Neuronal stem cell (in vitro differentiated cells): ENCODE measurements at regions not wholly inside any gene's neighbourhood (a gene's known extent, or its start where the extent isn't known, plus 50 kb on each side); places are given as distances from the start of the nearest gene placed in this dataset.

Source experiments
- DNase-seq: peaks from one replicate; pipeline ENCODE4 v3.0.0-alpha.2; 2013; ENCODE audit warnings: low spot score
- H2AFZ ChIP-seq: one replicate; pipeline ENCODE4 v1.6.1; 2013; ENCODE audit warnings: mild to moderate bottlenecking, low read length, inconsistent platforms
- H2AK5ac ChIP-seq: 2 replicates; pipeline ENCODE4 v1.6.1; 2013; ENCODE audit warnings: low read depth, mild to moderate bottlenecking, inconsistent platforms, low read length, moderate library complexity, mixed read lengths
- H2BK120ac ChIP-seq: 2 replicates; pipeline ENCODE4 v1.6.1; 2013; ENCODE audit warnings: low read depth, mild to moderate bottlenecking, inconsistent platforms, low read length, moderate library complexity, mixed read lengths
- H2BK12ac ChIP-seq: one replicate; pipeline ENCODE4 v1.6.1; 2013; ENCODE audit warnings: low read length, inconsistent platforms
- H2BK15ac ChIP-seq: 2 replicates; pipeline ENCODE4 v1.6.1; 2013; ENCODE audit warnings: mild to moderate bottlenecking, low read length, inconsistent platforms, mixed read lengths
- H2BK5ac ChIP-seq: one replicate; pipeline ENCODE4 v1.6.1; 2013; ENCODE audit warnings: inconsistent platforms, mild to moderate bottlenecking, low read length, moderate library complexity
- H3K14ac ChIP-seq: one replicate; pipeline ENCODE4 v1.6.1; 2013; ENCODE audit warnings: low read length, inconsistent platforms
- H3K18ac ChIP-seq: 2 replicates; pipeline ENCODE4 v1.6.1; 2013; ENCODE audit warnings: low read length, inconsistent platforms
- H3K23ac ChIP-seq: 2 replicates; pipeline ENCODE4 v1.6.1; 2013; ENCODE audit warnings: low read depth, mild to moderate bottlenecking, mixed read lengths, low read length, inconsistent platforms; ENCODE audit not compliant: poor library complexity
- H3K27ac ChIP-seq: replicated peaks from 3 replicates; pipeline ENCODE4 v1.5.1; 2013; ENCODE audit warnings: low read length, inconsistent platforms
- H3K27me3 ChIP-seq, 3 experiments: 2 replicates each; pipeline ENCODE4 v1.6.1; 2013; ENCODE audit warnings: low read length in 3 of 3, mild to moderate bottlenecking in 2 of 3, inconsistent platforms in 1 of 3, low read depth in 1 of 3, mixed read lengths in 1 of 3, moderate library complexity in 1 of 3; ENCODE audit not compliant: control insufficient read depth in 3 of 3, insufficient read depth in 3 of 3
- H3K36me3 ChIP-seq, 2 donors: replicated peaks in 1 of 2; 2 replicates each; pipeline ENCODE4 v1.6.1; 2013; ENCODE audit warnings: low read length in 2 of 2; ENCODE audit not compliant: control insufficient read depth in 2 of 2, insufficient read depth in 2 of 2
- H3K4ac ChIP-seq: 2 replicates; pipeline ENCODE4 v1.6.1; 2013; ENCODE audit warnings: inconsistent platforms, mild to moderate bottlenecking, low read length, moderate library complexity
- H3K4me1 ChIP-seq, 2 donors: 1 replicate in 1 of 2; 2 replicates in 1 of 2; pipeline ENCODE4 v1.6.1; 2013; ENCODE audit warnings: low read length in 2 of 2, low read depth in 1 of 2; ENCODE audit not compliant: control insufficient read depth in 2 of 2, insufficient read depth in 1 of 2
- H3K4me2 ChIP-seq: one replicate; pipeline ENCODE4 v1.6.1; 2013; ENCODE audit warnings: mild to moderate bottlenecking, low read length, inconsistent platforms; ENCODE audit not compliant: insufficient read depth, poor library complexity, severe bottlenecking
- H3K4me3 ChIP-seq, 2 donors: 2 replicates each; pipeline ENCODE4 v1.5.1; 2013; ENCODE audit warnings: low read length in 2 of 2, mild to moderate bottlenecking in 2 of 2, inconsistent platforms in 1 of 2, moderate library complexity in 1 of 2
- H3K79me1 ChIP-seq: one replicate; pipeline ENCODE4 v1.6.1; 2013; ENCODE audit warnings: low read depth, mild to moderate bottlenecking, inconsistent platforms, low read length, moderate library complexity
- H3K9ac ChIP-seq: one replicate; pipeline ENCODE4 v1.6.1; 2013; ENCODE audit warnings: mild to moderate bottlenecking, low read depth, low read length, inconsistent platforms; ENCODE audit not compliant: poor library complexity
- H3K9me3 ChIP-seq, 2 donors: replicated peaks in 1 of 2; 2 replicates each; pipeline versions ENCODE3 to v1.6.1; 2013; ENCODE audit warnings: low read length in 2 of 2, mild to moderate bottlenecking in 2 of 2, inconsistent platforms in 1 of 2, low read depth in 1 of 2, mixed read lengths in 1 of 2, moderate library complexity in 1 of 2; ENCODE audit not compliant: control insufficient read depth in 2 of 2, insufficient read depth in 1 of 2
- H4K8ac ChIP-seq: one replicate; pipeline ENCODE4 v1.6.1; 2013; ENCODE audit warnings: low read depth, mild to moderate bottlenecking, inconsistent platforms, low read length, moderate library complexity
- H4K91ac ChIP-seq: one replicate; pipeline ENCODE4 v1.6.1; 2013; ENCODE audit warnings: low read length, low read depth, mild to moderate bottlenecking, inconsistent platforms; ENCODE audit not compliant: poor library complexity
- WGBS, 2 donors: extraction: QIAGEN DNeasy Blood & Tissue Kit; methylation state at CpG; one replicate each; pipeline ENCODE4 v1.1.7; 2013; ENCODE audit warnings: missing lambda C conversion rate in 2 of 2, mixed read lengths in 1 of 2; ENCODE audit not compliant: insufficient read length in 2 of 2, insufficient replicate concordance in 1 of 2; ENCODE audit errors: extremely low coverage in 2 of 2; 5-methylcytosine and 5-hydroxymethylcytosine counted together

DNA sequence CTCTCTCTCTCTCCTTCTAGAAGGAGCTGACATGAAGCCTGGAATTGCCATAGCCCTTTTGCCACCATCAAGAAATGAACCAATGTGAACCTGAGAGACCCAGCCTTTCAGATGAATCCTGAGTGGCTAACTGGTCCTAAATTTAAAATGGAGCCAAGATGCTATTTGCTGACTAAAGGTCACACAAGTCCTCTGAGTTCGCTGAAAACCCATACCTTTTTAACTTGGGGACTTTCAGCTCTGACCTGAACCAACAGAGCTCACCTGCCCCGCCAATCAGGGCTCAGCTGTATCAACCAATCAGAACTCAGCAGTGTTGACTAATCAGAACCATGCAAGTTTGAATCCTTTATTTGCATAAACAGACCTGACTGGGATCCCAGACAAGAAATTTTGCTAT lies 70.3 kb upstream of the MDM1 start:
- no peak overlapping the region for H4K8ac ChIP-seq
- H4K91ac ChIP-seq, result no peak overlapping the region
- DNase-seq, result no peak
- H3K79me1 ChIP-seq, result no peaks in the 10 kb centered on the region
- no peak overlapping the region for H2BK120ac ChIP-seq
- H2BK15ac ChIP-seq, result no peak overlapping the region
- no peaks in the 10 kb centered on the region for H3K9me3 ChIP-seq
- no peak overlapping the region for H3K4me2 ChIP-seq
- H3K27ac ChIP-seq, result no peak overlapping the region
- H2BK5ac ChIP-seq, result no peak overlapping the region
- no peak overlapping the region for H3K9ac ChIP-seq
- peaks cover 0 to 3% (median 0%) of the 10 kb centered on the region in 3 experiments for H3K27me3 ChIP-seq
- no peak overlapping the region for H3K23ac ChIP-seq
- H3K14ac ChIP-seq, result no peak overlapping the region
- H2AK5ac ChIP-seq, result no peak overlapping the region
- no CpG with 5 or more reads among the region's 2 CpGs for WGBS, 2 donors
- H3K18ac ChIP-seq, result no peak overlapping the region
- H3K4ac ChIP-seq, result no peak overlapping the region
- H3K36me3 ChIP-seq, result no peaks in the 10 kb centered on the region
- H3K4me3 ChIP-seq, result no peak overlapping the region
- H3K4me1 ChIP-seq, result no peaks in the 10 kb centered on the region
- no peak overlapping the region for H2BK12ac ChIP-seq
- H2AFZ ChIP-seq, result no peak overlapping the region

DNA sequence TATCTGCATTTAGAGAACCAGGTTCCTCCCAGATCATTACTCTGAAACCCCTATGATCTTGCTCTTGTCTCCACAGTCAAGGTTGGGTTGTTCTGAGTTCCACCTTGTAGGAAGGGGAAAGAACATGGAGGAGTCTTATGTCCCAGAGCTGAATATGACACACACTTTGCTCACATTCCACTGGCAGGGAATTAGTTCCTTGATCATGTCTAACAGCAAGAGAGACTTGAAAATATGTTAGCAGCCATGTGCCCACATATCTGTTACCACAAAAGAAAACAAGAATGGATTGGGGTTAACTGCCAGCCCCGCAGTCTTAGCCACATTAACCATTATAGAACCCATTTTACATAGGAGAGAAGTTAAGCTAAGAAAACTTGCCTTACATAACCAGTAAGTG lies 71.1 kb upstream of the MDM1 start:
- Histone ChIP-seq H2BK5ac (no peak overlapping the region), H3K4me3 (no peak overlapping the region), H3K18ac (no peak overlapping the region), H3K23ac (no peak overlapping the region), H4K91ac (no peak overlapping the region), H2AFZ (no peak overlapping the region), H3K14ac (no peak overlapping the region), H3K27ac (no peak overlapping the region), H2BK120ac (no peak overlapping the region), H3K27me3 (peaks cover 0 to 3% (median 0%) of the 10 kb centered on the region in 3 experiments), H3K9ac (no peak overlapping the region), H3K4ac (no peak overlapping the region), H3K9me3 (no peaks in the 10 kb centered on the region), H2AK5ac (no peak overlapping the region), H4K8ac (no peak overlapping the region), H3K36me3 (no peaks in the 10 kb centered on the region), H3K79me1 (no peaks in the 10 kb centered on the region), H2BK12ac (no peak overlapping the region), H3K4me1 (no peaks in the 10 kb centered on the region), H2BK15ac (no peak overlapping the region), H3K4me2 (no peak overlapping the region)
- no CpG with 5 or more reads among the region's 1 CpG for WGBS, 2 donors
- no peak for DNase-seq

DNA sequence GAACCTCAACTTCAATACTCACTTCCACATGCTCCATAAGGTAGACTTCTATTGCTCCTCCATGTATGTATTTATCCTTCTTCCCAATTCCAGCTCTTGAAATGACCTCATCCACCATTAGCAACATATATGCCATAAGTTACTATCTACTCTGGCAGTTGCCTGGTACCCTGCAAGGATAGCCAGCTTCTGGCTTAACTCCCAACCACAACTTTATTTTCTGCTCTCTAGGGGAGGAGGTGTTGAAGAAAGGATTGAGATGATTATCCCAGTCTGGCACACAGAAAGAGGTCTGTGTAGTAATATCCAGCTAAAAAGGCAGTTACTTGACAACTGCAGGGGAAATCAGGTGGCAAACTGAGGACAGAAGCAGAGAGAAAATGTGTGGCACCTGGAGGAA lies 71.5 kb upstream of the MDM1 start:
- Histone ChIP-seq H3K27ac (no peak overlapping the region), H3K79me1 (no peaks in the 10 kb centered on the region), H2BK15ac (no peak overlapping the region), H3K23ac (no peak overlapping the region), H2AFZ (no peak overlapping the region), H4K8ac (no peak overlapping the region), H3K27me3 (peaks cover 0 to 3% (median 0%) of the 10 kb centered on the region in 3 experiments), H3K4me1 (no peaks in the 10 kb centered on the region), H3K9me3 (no peaks in the 10 kb centered on the region), H2BK5ac (no peak overlapping the region), H3K4ac (no peak overlapping the region), H2BK120ac (no peak overlapping the region), H3K14ac (no peak overlapping the region), H2BK12ac (no peak overlapping the region), H3K18ac (no peak overlapping the region), H2AK5ac (no peak overlapping the region), H4K91ac (no peak overlapping the region), H3K4me3 (no peak overlapping the region), H3K36me3 (no peaks in the 10 kb centered on the region), H3K9ac (no peak overlapping the region), H3K4me2 (no peak overlapping the region)
- no peak for DNase-seq

DNA sequence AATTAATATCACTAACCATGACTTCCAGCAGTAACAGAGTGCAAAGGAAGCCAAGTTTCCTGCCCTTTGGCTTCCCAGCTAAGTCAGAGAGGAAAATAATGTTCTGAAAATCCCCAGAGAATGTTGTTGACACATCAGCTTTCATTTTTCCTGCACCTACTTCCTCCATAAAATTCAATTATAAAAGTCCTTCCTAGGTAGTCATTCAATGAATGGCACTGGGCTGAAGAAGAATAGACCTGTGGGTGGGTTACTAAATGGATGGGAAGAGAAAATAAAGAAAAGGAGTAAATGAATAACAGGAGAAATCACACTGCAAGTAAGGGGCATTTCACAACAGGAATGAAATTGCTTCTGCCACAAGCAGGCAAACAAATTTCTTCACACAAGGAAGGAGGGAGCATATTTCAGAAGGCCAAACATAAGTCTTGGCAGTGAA lies 73.2 kb upstream of the MDM1 start:
- H3K9ac ChIP-seq, result no peak overlapping the region
- no peak overlapping the region for H4K91ac ChIP-seq
- H3K18ac ChIP-seq, result no peak overlapping the region
- H2BK5ac ChIP-seq, result no peak overlapping the region
- no peak overlapping the region for H2AK5ac ChIP-seq
- no peak overlapping the region for H3K23ac ChIP-seq
- H3K14ac ChIP-seq, result no peak overlapping the region
- H4K8ac ChIP-seq, result no peak overlapping the region
- no peak overlapping the region for H3K27ac ChIP-seq
- no peak overlapping the region for H2BK15ac ChIP-seq
- no peaks in the 10 kb centered on the region for H3K36me3 ChIP-seq
- no peaks in the 10 kb centered on the region for H3K79me1 ChIP-seq
- H3K9me3 ChIP-seq, result no peaks in the 10 kb centered on the region
- H2AFZ ChIP-seq, result peak overlapping the region; percentile 82
- H3K4me3 ChIP-seq, result no peak overlapping the region
- no peak for DNase-seq
- peaks cover 0 to 3% (median 0%) of the 10 kb centered on the region in 3 experiments for H3K27me3 ChIP-seq
- no peaks in the 10 kb centered on the region for H3K4me1 ChIP-seq
- no peak overlapping the region for H3K4me2 ChIP-seq
- no peak overlapping the region for H2BK12ac ChIP-seq
- H3K4ac ChIP-seq, result no peak overlapping the region
- no peak overlapping the region for H2BK120ac ChIP-seq
